PC-3 (cell line): ENCODE measurements at regions not wholly inside any gene's neighbourhood (a gene's known extent, or its start where the extent isn't known, plus 50 kb on each side); places are given as distances from the start of the nearest gene placed in this dataset.

Experiments used
- ATAC-seq: fragments of 200-7000 bp; cut with Tn5 transposase; 2 replicates; pipeline ENCODE4 v1.9.1; 2020; ENCODE audit warnings: mild to moderate bottlenecking, moderate library complexity
- BruUV-seq: library from RNA; stranded (reverse); fragments of 400-500 nt; replicated peaks from 2 replicates; lab custom pipeline; 2021; lab: Mats Ljungman, UMichigan
- CTCF ChIA-PET: fragments of 300-600 bp; sonication (Branson Sonifier 250); formaldehyde crosslinking; loops from one replicate; lab custom pipeline; 2022; ENCODE audit warnings: antibody characterized with exemption; lab: Charles Lee
- POLR2A ChIA-PET: fragments of 300-600 bp; sonication (Branson Sonifier 250); formaldehyde crosslinking; loops from one replicate; lab custom pipeline; 2022; ENCODE audit warnings: antibody characterized with exemption; ENCODE audit not compliant: unreplicated experiment; lab: Charles Lee
- DNase-seq: peaks from one replicate; pipeline ENCODE4 v3.0.0-alpha.2; 2015
- H2AFZ ChIP-seq: fragments of 300-600 bp; sonication (generic); 2 replicates; pipeline ENCODE4 v1.6.0; 2016; ENCODE audit warnings: antibody characterized with exemption, low read length
- H3F3A ChIP-seq: fragments of 300-600 bp; sonication (generic); one replicate; pipeline ENCODE4 v1.6.0; 2017; ENCODE audit warnings: antibody characterized with exemption, low read length, control low read depth, mild to moderate bottlenecking; ENCODE audit not compliant: unreplicated experiment
- H3K27ac ChIP-seq: fragments of 300-600 bp; sonication (generic); 2 replicates; pipeline ENCODE4 v1.5.1; 2016; ENCODE audit warnings: mild to moderate bottlenecking, low read length
- H3K27me3 ChIP-seq: fragments of 300-600 bp; sonication (generic); 2 replicates; pipeline ENCODE4 v1.6.1; 2016; ENCODE audit warnings: low read length, mixed read lengths
- H3K36me3 ChIP-seq: fragments of 300-600 bp; sonication (generic); 2 replicates; pipeline ENCODE4 v1.6.1; 2016; ENCODE audit warnings: low read depth, mixed run types, low read length, mixed read lengths
- H3K4me1 ChIP-seq: fragments of 300-600 bp; sonication (generic); 2 replicates; pipeline ENCODE4 v1.5.1; 2016; ENCODE audit warnings: low read length; ENCODE audit not compliant: insufficient read depth
- H3K4me2 ChIP-seq: fragments of 300-600 bp; sonication (generic); 2 replicates; pipeline ENCODE4 v1.6.0; 2016; ENCODE audit warnings: low read length
- H3K4me3 ChIP-seq: fragments of 300-600 bp; sonication (generic); 2 replicates; pipeline ENCODE4 v1.5.1; 2016; ENCODE audit warnings: mild to moderate bottlenecking, low read length, mixed read lengths
- H3K79me2 ChIP-seq: fragments of 300-600 bp; sonication (generic); 2 replicates; pipeline ENCODE4 v1.6.1; 2017; ENCODE audit warnings: low read length, mixed read lengths
- H3K9ac ChIP-seq: fragments of 300-600 bp; sonication (generic); 2 replicates; pipeline ENCODE4 v1.6.0; 2016; ENCODE audit warnings: mild to moderate bottlenecking, low read length
- H3K9me2 ChIP-seq: fragments of 300-600 bp; sonication (generic); replicated peaks from 2 replicates; pipeline ENCODE4 v1.6.1; 2016; ENCODE audit warnings: mixed run types, low read length, mixed read lengths
- H3K9me3 ChIP-seq: fragments of 300-600 bp; sonication (generic); 2 replicates; pipeline ENCODE4 v1.6.1; 2016; ENCODE audit warnings: low read length, mixed read lengths
- H4K20me1 ChIP-seq: fragments of 300-600 bp; sonication (generic); 2 replicates; pipeline ENCODE4 v1.6.1; 2016; ENCODE audit warnings: low read length, mixed read lengths
- EZH2 ChIP-seq: fragments of 300-600 bp; sonication (generic); IDR thresholded peaks from one replicate; pipeline ENCODE4 v1.6.1; 2017; ENCODE audit warnings: antibody characterized with exemption, mild to moderate bottlenecking, low read length; ENCODE audit not compliant: unreplicated experiment
- EZH2phosphoT487 ChIP-seq: fragments of 300-600 bp; sonication (generic); IDR thresholded peaks from 2 replicates; pipeline ENCODE4 v1.6.1; 2018; ENCODE audit warnings: mild to moderate bottlenecking, antibody characterized with exemption, low read length, borderline replicate concordance
- intact Hi-C: fragments of 100-400 bp; cut with micrococcal nuclease; formaldehyde crosslinking; loops from 2 replicates; pipeline ENCODE4 v1.9.0; 2023
- TF ChIP-seq, protein P1 (sequence below): fragments of 300-600 bp; sonication (generic); conservative IDR thresholded peaks from 2 replicates; pipeline ENCODE4 v1.5.1; 2017; ENCODE audit warnings: antibody characterized with exemption, low read depth, mild to moderate bottlenecking, low read length

DNA sequence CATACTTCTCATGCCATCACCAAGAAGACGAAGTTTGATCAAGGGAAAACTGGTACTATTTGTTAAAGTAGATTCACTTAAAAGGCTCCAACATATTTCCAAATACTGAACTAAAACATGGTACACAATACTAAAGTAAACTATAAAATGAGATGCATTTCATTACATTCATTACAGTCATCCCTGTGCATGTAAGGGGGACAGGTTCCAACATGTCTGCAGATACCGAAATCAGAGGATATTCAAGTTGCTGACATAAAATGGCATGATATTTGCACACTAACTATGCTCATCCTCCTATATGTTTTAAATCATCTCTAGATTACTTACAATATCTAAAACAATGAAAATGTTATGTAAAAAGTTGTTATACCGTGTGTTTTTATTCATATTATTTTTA lies 893.9 kb upstream of the MANEA start:
- intact Hi-C loops = no loop called here
- ATAC-seq = no peak
- no peak overlapping the region for H2AFZ ChIP-seq
- no peaks in the 10 kb centered on the region for H3K4me1 ChIP-seq
- CTCF ChIA-PET = no interaction called here
- no peaks in the 10 kb centered on the region for H3K79me2 ChIP-seq
- no peaks in the 10 kb centered on the region for H3K36me3 ChIP-seq
- H3K9me2 ChIP-seq = no peaks in the 10 kb centered on the region
- POLR2A ChIA-PET = no interaction called here
- H3K9me3 ChIP-seq = no peaks in the 10 kb centered on the region
- H3K9ac ChIP-seq = no peak overlapping the region
- H3K27me3 ChIP-seq = no peaks in the 10 kb centered on the region
- no peaks in the 10 kb centered on the region for H3F3A ChIP-seq
- no TSS peak for BruUV-seq
- no peak for DNase-seq
- H3K4me2 ChIP-seq = no peak overlapping the region
- no peaks in the 10 kb centered on the region for H4K20me1 ChIP-seq
- H3K27ac ChIP-seq = no peak overlapping the region
- H3K4me3 ChIP-seq = no peak overlapping the region
- TF ChIP-seq EZH2phosphoT487 = no peak
- TF ChIP-seq, protein P1, sequence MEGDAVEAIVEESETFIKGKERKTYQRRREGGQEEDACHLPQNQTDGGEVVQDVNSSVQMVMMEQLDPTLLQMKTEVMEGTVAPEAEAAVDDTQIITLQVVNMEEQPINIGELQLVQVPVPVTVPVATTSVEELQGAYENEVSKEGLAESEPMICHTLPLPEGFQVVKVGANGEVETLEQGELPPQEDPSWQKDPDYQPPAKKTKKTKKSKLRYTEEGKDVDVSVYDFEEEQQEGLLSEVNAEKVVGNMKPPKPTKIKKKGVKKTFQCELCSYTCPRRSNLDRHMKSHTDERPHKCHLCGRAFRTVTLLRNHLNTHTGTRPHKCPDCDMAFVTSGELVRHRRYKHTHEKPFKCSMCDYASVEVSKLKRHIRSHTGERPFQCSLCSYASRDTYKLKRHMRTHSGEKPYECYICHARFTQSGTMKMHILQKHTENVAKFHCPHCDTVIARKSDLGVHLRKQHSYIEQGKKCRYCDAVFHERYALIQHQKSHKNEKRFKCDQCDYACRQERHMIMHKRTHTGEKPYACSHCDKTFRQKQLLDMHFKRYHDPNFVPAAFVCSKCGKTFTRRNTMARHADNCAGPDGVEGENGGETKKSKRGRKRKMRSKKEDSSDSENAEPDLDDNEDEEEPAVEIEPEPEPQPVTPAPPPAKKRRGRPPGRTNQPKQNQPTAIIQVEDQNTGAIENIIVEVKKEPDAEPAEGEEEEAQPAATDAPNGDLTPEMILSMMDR = no peak
- TF ChIP-seq EZH2 = no peak

DNA sequence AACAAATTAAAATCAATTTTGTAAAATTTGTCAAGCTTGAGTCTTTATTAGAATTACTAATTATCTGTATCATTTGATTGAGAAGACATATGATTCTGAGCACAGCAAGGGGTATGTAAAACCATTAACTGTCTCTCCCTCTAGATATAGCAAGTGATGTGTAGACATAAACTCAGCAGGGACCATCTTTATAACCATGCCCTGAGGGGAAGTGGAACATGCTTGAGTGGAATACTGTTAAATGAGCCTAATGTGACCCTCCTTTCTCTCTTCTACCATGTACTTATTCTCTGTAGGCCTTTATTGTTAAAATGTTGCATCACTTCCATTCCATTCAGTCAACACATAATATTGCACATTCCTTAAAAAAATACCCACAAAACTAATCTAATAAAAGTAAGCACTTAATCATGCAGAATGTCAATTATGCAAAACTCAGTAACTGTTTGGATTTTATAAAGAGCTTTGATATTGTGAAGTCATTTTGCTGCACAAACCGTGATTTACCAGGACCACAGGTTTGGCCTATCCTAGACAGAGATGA lies 896.6 kb upstream of the MANEA start:
- Histone ChIP-seq H3K36me3 (no peaks in the 10 kb centered on the region), H3K4me1 (no peaks in the 10 kb centered on the region), H3F3A (no peaks in the 10 kb centered on the region), H3K9me2 (no peaks in the 10 kb centered on the region), H4K20me1 (no peaks in the 10 kb centered on the region), H3K27me3 (no peaks in the 10 kb centered on the region), H3K27ac (no peak overlapping the region), H3K9ac (no peak overlapping the region), H3K4me2 (no peak overlapping the region), H3K4me3 (no peak overlapping the region), H3K79me2 (no peaks in the 10 kb centered on the region), H2AFZ (no peak overlapping the region), H3K9me3 (no peaks in the 10 kb centered on the region)
- ChIA-PET POLR2A (interaction anchor here (0.7 kb wide), 1 partner anchor 470 kb away, joined by 6 read pairs; no protein-coding TSS in a partner anchor), CTCF (no interaction called here)
- DNase-seq (no peak), ATAC-seq (no peak)
- intact Hi-C loops = no loop called here
- TF ChIP-seq, protein P1 = no peak
- no peak for TF ChIP-seq EZH2phosphoT487
- TF ChIP-seq EZH2 = no peak
- no TSS peak for BruUV-seq

DNA sequence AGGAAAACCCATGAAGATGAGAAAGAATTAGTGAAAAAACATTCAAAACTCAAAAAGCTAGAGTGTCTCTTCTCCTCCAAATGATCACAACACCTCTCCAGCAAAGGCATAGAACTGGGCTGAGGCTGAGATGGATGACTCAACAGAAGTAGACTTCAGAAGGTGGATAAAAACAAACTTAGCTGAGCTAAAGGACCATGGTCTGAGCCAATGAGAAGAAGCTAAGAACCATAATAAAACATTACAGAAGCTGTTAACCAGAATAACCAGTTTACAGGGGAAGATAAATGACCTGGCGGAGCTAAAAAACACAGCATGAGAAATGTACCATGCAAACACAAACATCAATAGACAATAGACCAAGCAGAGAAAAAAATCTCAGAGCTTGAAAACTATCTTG lies 904.1 kb upstream of the MANEA start:
- ChIA-PET POLR2A (no interaction called here), CTCF (no interaction called here)
- Histone ChIP-seq H3F3A (no peaks in the 10 kb centered on the region), H3K27me3 (no peaks in the 10 kb centered on the region), H3K79me2 (no peaks in the 10 kb centered on the region), H3K9me3 (no peaks in the 10 kb centered on the region), H3K9ac (no peak overlapping the region), H3K4me1 (no peaks in the 10 kb centered on the region), H3K36me3 (no peaks in the 10 kb centered on the region), H3K4me3 (no peak overlapping the region), H3K27ac (no peak overlapping the region), H4K20me1 (no peaks in the 10 kb centered on the region), H3K4me2 (no peak overlapping the region), H2AFZ (no peak overlapping the region), H3K9me2 (no peaks in the 10 kb centered on the region)
- no peak for ATAC-seq
- BruUV-seq = no TSS peak
- intact Hi-C loops = no loop called here
- DNase-seq = peak; percentile 5
- TF ChIP-seq, protein P1 = no peak
- TF ChIP-seq EZH2phosphoT487 (no peak), EZH2 (no peak)
